ENCODE measurements at regions not wholly inside any gene's neighbourhood (a gene's known extent, or its start where the extent isn't known, plus 50 kb on each side); places are given as distances from the start of the nearest gene placed in this dataset.

DNA sequence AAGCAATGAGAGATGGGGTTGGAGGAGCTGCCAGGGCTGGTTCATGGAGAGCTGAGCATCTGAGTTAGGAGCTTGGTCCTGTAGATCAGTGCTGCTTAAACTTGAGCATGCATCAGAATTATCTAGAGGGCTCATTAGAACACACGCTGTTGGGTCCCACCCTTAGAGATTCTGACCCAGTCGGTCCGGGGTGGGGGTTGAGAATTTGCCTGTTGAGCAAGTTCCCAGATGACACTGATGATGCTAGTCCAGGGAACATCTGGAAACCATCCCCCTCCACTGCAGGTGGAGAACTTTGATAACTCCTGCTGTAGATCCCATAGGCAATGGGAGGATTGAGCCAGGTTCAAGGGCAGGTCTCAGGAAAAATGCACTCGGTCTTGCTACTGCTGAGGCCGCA lies 158.0 kb upstream of the KLF4 start:
- TF ChIP-seq ZFX (IDR thresholded peaks at IDR 0.05; ENCODE audit: borderline replicate concordance): no peak
- TF ChIP-seq, protein P1, sequence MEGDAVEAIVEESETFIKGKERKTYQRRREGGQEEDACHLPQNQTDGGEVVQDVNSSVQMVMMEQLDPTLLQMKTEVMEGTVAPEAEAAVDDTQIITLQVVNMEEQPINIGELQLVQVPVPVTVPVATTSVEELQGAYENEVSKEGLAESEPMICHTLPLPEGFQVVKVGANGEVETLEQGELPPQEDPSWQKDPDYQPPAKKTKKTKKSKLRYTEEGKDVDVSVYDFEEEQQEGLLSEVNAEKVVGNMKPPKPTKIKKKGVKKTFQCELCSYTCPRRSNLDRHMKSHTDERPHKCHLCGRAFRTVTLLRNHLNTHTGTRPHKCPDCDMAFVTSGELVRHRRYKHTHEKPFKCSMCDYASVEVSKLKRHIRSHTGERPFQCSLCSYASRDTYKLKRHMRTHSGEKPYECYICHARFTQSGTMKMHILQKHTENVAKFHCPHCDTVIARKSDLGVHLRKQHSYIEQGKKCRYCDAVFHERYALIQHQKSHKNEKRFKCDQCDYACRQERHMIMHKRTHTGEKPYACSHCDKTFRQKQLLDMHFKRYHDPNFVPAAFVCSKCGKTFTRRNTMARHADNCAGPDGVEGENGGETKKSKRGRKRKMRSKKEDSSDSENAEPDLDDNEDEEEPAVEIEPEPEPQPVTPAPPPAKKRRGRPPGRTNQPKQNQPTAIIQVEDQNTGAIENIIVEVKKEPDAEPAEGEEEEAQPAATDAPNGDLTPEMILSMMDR (IDR thresholded peaks at IDR 0.05): no peak

All from 22Rv1 (cell line).